ENCODE measurements at regions not wholly inside any gene's neighbourhood (a gene's known extent, or its start where the extent isn't known, plus 50 kb on each side); places are given as distances from the start of the nearest gene placed in this dataset.

- no peaks in the 10 kb centered on the region for H3K79me2 ChIP-seq (ENCODE audit: control insufficient read depth, insufficient read depth, low read length, unreplicated experiment)
- H2AFZ ChIP-seq (ENCODE audit: low read length, unreplicated experiment), result no peak overlapping the region
- H3K27ac ChIP-seq (ENCODE audit: low read depth, low read length), result no peak overlapping the region
These were observed 668.1 kb upstream of the EDIL3 start for GRCh38 chr5:85052826-85053225.

GRCh38 chr5:85069659-85070640 is 685.3 kb upstream of the EDIL3 start:
- no peak overlapping the region for H3K4me3 ChIP-seq (ENCODE audit: low read depth, low read length)
- no peaks in the 10 kb centered on the region for H3K79me2 ChIP-seq (ENCODE audit: control insufficient read depth, insufficient read depth, low read length, unreplicated experiment)
- H3K27ac ChIP-seq (ENCODE audit: low read depth, low read length), result no peak overlapping the region
- H3K27me3 ChIP-seq (ENCODE audit: insufficient read depth, low read length), result peaks cover 3% of the 10 kb centered on the region; the same call in 1 of the 2 replicates
- no peaks in the 10 kb centered on the region for H3K36me3 ChIP-seq (ENCODE audit: insufficient read depth, low read length)
- H3K4me1 ChIP-seq (ENCODE audit: control insufficient read depth, insufficient read depth, low read length, unreplicated experiment), result no peaks in the 10 kb centered on the region
- no peak overlapping the region for H2AFZ ChIP-seq (ENCODE audit: low read length, unreplicated experiment)

More at GRCh38 chr5:85052826-85053225, 668.1 kb upstream of the EDIL3 start:
- peaks cover 2% of the 10 kb centered on the region; the same call in 1 of the 2 replicates for H3K27me3 ChIP-seq (ENCODE audit: insufficient read depth, low read length)
- H3K4me3 ChIP-seq (ENCODE audit: low read depth, low read length), result no peak overlapping the region
- H3K36me3 ChIP-seq (ENCODE audit: insufficient read depth, low read length), result no peaks in the 10 kb centered on the region
- no peaks in the 10 kb centered on the region for H3K4me1 ChIP-seq (ENCODE audit: control insufficient read depth, insufficient read depth, low read length, unreplicated experiment)

GRCh38 chr5:85077581-85077980 is 692.9 kb upstream of the EDIL3 start:
- Histone ChIP-seq H3K4me1 (ENCODE audit: control insufficient read depth, insufficient read depth, low read length, unreplicated experiment) (peaks cover 4% of the 10 kb centered on the region), H3K27ac (ENCODE audit: low read depth, low read length) (no peak overlapping the region), H3K27me3 (ENCODE audit: insufficient read depth, low read length) (no peaks in the 10 kb centered on the region), H2AFZ (ENCODE audit: low read length, unreplicated experiment) (no peak overlapping the region), H3K36me3 (ENCODE audit: insufficient read depth, low read length) (no peaks in the 10 kb centered on the region), H3K79me2 (ENCODE audit: control insufficient read depth, insufficient read depth, low read length, unreplicated experiment) (no peaks in the 10 kb centered on the region), H3K4me3 (ENCODE audit: low read depth, low read length) (no peak overlapping the region)

- Histone ChIP-seq H2AFZ (ENCODE audit: low read length, unreplicated experiment) (no peak overlapping the region), H3K4me1 (ENCODE audit: control insufficient read depth, insufficient read depth, low read length, unreplicated experiment) (no peaks in the 10 kb centered on the region), H3K27ac (ENCODE audit: low read depth, low read length) (no peak overlapping the region), H3K79me2 (ENCODE audit: control insufficient read depth, insufficient read depth, low read length, unreplicated experiment) (no peaks in the 10 kb centered on the region), H3K27me3 (ENCODE audit: insufficient read depth, low read length) (peaks cover 4% of the 10 kb centered on the region; the same call in 1 of the 2 replicates), H3K36me3 (ENCODE audit: insufficient read depth, low read length) (no peaks in the 10 kb centered on the region), H3K4me3 (ENCODE audit: low read depth, low read length) (no peak overlapping the region)
These were observed 711.7 kb upstream of the EDIL3 start for GRCh38 chr5:85096421-85096820.

GRCh38 chr5:85108471-85108870 is 723.8 kb upstream of the EDIL3 start:
- H3K79me2 ChIP-seq (ENCODE audit: control insufficient read depth, insufficient read depth, low read length, unreplicated experiment), result no peaks in the 10 kb centered on the region
- H3K4me1 ChIP-seq (ENCODE audit: control insufficient read depth, insufficient read depth, low read length, unreplicated experiment), result no peaks in the 10 kb centered on the region
- no peaks in the 10 kb centered on the region for H3K27me3 ChIP-seq (ENCODE audit: insufficient read depth, low read length)
- no peak overlapping the region for H3K4me3 ChIP-seq (ENCODE audit: low read depth, low read length)
- no peak overlapping the region for H2AFZ ChIP-seq (ENCODE audit: low read length, unreplicated experiment)
- no peaks in the 10 kb centered on the region for H3K36me3 ChIP-seq (ENCODE audit: insufficient read depth, low read length)
- H3K27ac ChIP-seq (ENCODE audit: low read depth, low read length), result no peak overlapping the region

- Histone ChIP-seq H3K27ac (ENCODE audit: low read depth, low read length) (no peak overlapping the region), H3K36me3 (ENCODE audit: insufficient read depth, low read length) (no peaks in the 10 kb centered on the region), H3K4me3 (ENCODE audit: low read depth, low read length) (no peak overlapping the region), H3K27me3 (ENCODE audit: insufficient read depth, low read length) (no peaks in the 10 kb centered on the region), H2AFZ (ENCODE audit: low read length, unreplicated experiment) (no peak overlapping the region), H3K79me2 (ENCODE audit: control insufficient read depth, insufficient read depth, low read length, unreplicated experiment) (no peaks in the 10 kb centered on the region), H3K4me1 (ENCODE audit: control insufficient read depth, insufficient read depth, low read length, unreplicated experiment) (no peaks in the 10 kb centered on the region)
These were observed 724.9 kb upstream of the EDIL3 start for GRCh38 chr5:85109616-85110015.

GRCh38 chr5:85132269-85132668 is 747.6 kb upstream of the EDIL3 start:
- no peak overlapping the region for H2AFZ ChIP-seq (ENCODE audit: low read length, unreplicated experiment)
- no peak overlapping the region for H3K4me3 ChIP-seq (ENCODE audit: low read depth, low read length)
- no peaks in the 10 kb centered on the region for H3K36me3 ChIP-seq (ENCODE audit: insufficient read depth, low read length)
- H3K4me1 ChIP-seq (ENCODE audit: control insufficient read depth, insufficient read depth, low read length, unreplicated experiment), result no peaks in the 10 kb centered on the region
- H3K79me2 ChIP-seq (ENCODE audit: control insufficient read depth, insufficient read depth, low read length, unreplicated experiment), result no peaks in the 10 kb centered on the region
- no peak overlapping the region for H3K27ac ChIP-seq (ENCODE audit: low read depth, low read length)
- peaks cover 3% of the 10 kb centered on the region; the same call in 1 of the 2 replicates for H3K27me3 ChIP-seq (ENCODE audit: insufficient read depth, low read length)

GRCh38 chr5:85140471-85140870 is 755.8 kb upstream of the EDIL3 start:
- Histone ChIP-seq H3K27me3 (ENCODE audit: insufficient read depth, low read length) (peaks cover 3% of the 10 kb centered on the region; the same call in 1 of the 2 replicates), H3K79me2 (ENCODE audit: control insufficient read depth, insufficient read depth, low read length, unreplicated experiment) (no peaks in the 10 kb centered on the region), H2AFZ (ENCODE audit: low read length, unreplicated experiment) (no peak overlapping the region), H3K27ac (ENCODE audit: low read depth, low read length) (peak overlapping the region; percentile 13), H3K4me3 (ENCODE audit: low read depth, low read length) (no peak overlapping the region), H3K4me1 (ENCODE audit: control insufficient read depth, insufficient read depth, low read length, unreplicated experiment) (no peaks in the 10 kb centered on the region), H3K36me3 (ENCODE audit: insufficient read depth, low read length) (no peaks in the 10 kb centered on the region)

GRCh38 chr5:85143138-85143537 is 758.5 kb upstream of the EDIL3 start:
- H3K4me1 ChIP-seq (ENCODE audit: control insufficient read depth, insufficient read depth, low read length, unreplicated experiment), result no peaks in the 10 kb centered on the region
- no peaks in the 10 kb centered on the region for H3K36me3 ChIP-seq (ENCODE audit: insufficient read depth, low read length)
- H3K27me3 ChIP-seq (ENCODE audit: insufficient read depth, low read length), result no peaks in the 10 kb centered on the region
- H2AFZ ChIP-seq (ENCODE audit: low read length, unreplicated experiment), result no peak overlapping the region
- H3K4me3 ChIP-seq (ENCODE audit: low read depth, low read length), result no peak overlapping the region
- H3K79me2 ChIP-seq (ENCODE audit: control insufficient read depth, insufficient read depth, low read length, unreplicated experiment), result no peaks in the 10 kb centered on the region
- no peak overlapping the region for H3K27ac ChIP-seq (ENCODE audit: low read depth, low read length)

GRCh38 chr5:85148701-85149100 is 764.0 kb upstream of the EDIL3 start:
- Histone ChIP-seq H3K4me1 (ENCODE audit: control insufficient read depth, insufficient read depth, low read length, unreplicated experiment) (no peaks in the 10 kb centered on the region), H3K4me3 (ENCODE audit: low read depth, low read length) (no peak overlapping the region), H3K36me3 (ENCODE audit: insufficient read depth, low read length) (no peaks in the 10 kb centered on the region), H3K27me3 (ENCODE audit: insufficient read depth, low read length) (no peaks in the 10 kb centered on the region), H3K27ac (ENCODE audit: low read depth, low read length) (no peak overlapping the region), H2AFZ (ENCODE audit: low read length, unreplicated experiment) (no peak overlapping the region), H3K79me2 (ENCODE audit: control insufficient read depth, insufficient read depth, low read length, unreplicated experiment) (no peaks in the 10 kb centered on the region)

GRCh38 chr5:85159395-85159794 is 774.7 kb upstream of the EDIL3 start:
- no peak overlapping the region for H3K27ac ChIP-seq (ENCODE audit: low read depth, low read length)
- no peak overlapping the region for H2AFZ ChIP-seq (ENCODE audit: low read length, unreplicated experiment)
- H3K27me3 ChIP-seq (ENCODE audit: insufficient read depth, low read length), result no peaks in the 10 kb centered on the region
- H3K79me2 ChIP-seq (ENCODE audit: control insufficient read depth, insufficient read depth, low read length, unreplicated experiment), result no peaks in the 10 kb centered on the region
- H3K36me3 ChIP-seq (ENCODE audit: insufficient read depth, low read length), result no peaks in the 10 kb centered on the region
- H3K4me3 ChIP-seq (ENCODE audit: low read depth, low read length), result no peak overlapping the region
- H3K4me1 ChIP-seq (ENCODE audit: control insufficient read depth, insufficient read depth, low read length, unreplicated experiment), result no peaks in the 10 kb centered on the region
